Muscle of back (tissue), 3 donors: ENCODE measurements at regions not wholly inside any gene's neighbourhood (a gene's known extent, or its start where the extent isn't known, plus 50 kb on each side); places are given as distances from the start of the nearest gene placed in this dataset.

Source experiments
- DNase-seq, 3 donors: peaks; one replicate each; pipeline versions ENCODE4 v3.0.0 to v3.0.0-alpha.2; 2013

DNA sequence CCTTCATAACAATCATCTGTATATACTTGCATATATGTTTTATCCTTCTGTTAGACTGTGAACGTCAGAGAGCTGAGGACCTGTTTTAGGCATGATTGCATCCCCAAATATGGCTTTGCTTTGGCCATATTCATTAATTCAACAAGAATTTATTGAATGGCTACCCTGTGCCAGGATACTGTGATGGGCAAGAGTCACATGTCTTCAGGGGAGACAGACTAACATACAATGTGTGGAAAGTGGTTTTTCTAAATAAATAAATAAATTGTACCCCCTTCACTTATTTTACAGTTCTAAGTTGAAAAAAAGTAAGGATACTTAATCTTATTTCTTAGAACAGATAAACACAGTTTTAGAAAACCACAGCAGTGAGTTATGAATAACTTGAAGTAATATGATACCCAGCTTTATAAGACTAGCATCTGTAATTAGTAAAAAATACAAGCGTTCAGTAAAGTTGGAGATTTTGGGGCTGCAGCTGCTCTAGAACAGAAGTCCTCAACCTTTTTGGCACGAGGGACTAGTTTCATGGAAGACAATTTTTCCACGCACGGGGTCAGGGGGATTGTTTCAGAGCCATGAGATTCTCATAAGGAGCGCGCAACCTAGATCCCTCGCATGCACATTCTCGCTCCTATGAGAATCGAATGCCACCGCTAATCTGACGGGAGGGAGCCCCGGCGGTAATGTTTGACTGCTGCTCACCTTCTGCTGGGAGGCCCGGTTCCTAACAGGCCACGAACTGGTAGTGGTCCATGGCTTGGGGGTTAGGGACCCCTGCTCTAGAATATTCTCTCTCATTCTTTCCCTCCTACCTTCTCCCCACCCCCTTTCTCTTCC is 89.4 kb upstream of the MTPN start:
- DNase-seq, result no peak

DNA sequence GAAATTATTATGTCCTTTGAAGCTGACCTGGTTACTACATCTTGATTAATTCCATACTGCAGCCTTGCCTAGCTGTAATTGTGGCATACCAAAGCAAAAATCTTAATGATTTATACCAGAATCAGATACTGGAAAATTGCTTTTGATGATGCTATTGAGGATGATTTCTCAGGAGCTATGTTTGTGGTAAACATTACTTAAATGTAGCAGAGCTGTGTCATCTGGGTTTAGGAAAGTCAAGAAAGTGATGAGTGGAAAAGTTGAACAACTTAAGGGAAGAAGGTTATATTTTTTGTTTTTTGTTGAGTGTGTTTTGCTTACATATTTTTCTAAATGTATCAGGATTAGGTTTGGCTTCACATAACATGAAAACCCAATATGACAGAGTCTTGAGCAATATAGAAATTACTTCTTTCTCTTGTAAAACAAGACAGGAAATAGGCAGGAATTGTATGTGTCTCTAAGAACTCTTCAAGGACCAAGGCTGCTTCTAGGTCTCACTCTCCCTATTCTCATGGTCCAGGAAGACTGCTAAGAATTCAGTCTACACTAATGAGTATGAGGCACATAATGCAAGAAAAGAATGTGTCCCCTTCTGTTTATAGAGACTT is 87.6 kb upstream of the MTPN start:
- DNase-seq, result no peak

DNA sequence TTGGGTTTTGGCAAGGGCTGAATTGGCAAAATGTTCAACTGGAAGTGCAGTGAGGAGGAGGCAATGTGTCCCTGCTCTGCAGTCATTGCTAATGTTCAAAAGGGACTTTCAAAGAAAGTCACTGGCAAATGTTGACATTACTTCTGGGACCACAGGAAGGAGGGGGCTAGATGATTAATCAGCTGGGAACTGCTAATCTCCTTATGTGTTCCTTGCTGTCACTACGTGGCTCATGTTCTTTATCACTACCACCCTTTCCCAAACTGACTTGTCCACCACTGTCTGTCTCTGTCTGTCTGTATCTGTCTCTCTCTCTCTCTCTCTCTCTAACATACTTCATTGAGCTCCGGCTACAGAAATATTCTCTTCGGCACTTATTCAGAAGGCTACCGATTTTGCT is 86.9 kb upstream of the MTPN start:
- no peak for DNase-seq

DNA sequence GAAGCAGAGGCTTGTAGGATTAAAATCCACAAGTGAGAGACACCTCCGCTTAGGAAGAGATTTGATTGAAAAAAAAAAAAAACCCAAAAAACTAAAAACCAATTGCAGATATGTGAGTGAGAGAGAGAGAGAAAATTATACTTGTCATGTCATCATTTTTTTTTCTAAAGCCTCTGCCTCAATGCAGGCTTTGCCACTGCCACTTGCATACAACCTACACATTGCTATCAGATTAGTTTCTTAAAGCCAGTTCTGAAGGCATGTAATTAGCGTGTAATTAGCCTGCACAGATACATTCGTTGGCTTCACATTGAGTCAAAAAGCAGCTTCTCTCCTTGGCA is 86.1 kb upstream of the MTPN start:
- no peak for DNase-seq

DNA sequence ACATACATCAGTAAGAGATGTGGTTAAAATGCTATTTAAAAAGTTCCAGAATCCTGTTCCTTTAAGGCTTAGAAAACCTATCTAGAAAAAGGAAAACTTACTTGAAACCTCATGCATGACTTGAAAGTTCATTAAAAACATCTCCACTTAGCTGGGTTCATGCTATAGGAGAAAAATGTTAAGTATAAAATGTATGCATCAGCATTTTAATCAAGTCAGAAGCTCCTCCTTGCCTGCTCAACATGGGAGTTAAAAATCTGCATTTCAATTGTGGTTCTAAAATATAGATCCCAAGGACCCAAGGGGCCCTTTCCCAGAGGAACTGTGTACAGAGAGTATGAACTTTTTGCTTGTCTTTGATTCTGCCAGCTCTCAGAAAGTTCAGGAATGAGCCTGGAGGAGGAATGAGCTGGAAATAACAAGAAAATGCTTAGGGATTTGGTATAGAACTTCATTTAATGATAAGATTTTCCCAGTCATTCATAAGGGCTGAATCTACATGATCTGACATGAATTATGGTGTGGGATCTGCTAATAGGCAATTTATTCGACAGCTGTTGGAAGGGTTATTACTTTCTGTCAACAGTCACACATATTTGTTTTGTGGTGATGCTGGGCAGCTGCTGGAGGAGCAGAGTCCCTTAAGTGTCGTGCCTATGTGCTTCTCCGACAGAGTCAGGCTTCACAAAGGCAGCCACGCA is 85.6 kb upstream of the MTPN start:
- peak in 1 of 3 donors; percentile 29 for DNase-seq

DNA sequence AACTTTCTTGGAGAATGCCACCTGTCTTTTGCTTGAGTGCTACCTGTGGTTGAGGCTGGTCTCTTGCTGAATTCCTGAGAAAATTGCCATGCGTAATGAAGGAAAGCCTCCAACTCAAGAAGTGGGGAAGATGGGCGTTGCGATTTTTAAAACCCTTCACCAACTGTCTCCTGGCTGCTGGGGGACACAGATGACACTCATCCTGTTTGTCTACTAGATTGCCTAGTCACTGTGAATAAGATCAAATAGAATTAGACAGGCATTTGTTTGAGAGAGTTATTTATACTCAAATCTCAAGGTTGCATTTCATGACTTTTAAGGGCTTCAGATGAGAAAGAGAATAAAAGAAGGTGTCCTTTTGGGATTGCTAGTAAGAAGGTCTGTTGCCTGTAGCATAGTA is 84.3 kb upstream of the MTPN start:
- no peak for DNase-seq

DNA sequence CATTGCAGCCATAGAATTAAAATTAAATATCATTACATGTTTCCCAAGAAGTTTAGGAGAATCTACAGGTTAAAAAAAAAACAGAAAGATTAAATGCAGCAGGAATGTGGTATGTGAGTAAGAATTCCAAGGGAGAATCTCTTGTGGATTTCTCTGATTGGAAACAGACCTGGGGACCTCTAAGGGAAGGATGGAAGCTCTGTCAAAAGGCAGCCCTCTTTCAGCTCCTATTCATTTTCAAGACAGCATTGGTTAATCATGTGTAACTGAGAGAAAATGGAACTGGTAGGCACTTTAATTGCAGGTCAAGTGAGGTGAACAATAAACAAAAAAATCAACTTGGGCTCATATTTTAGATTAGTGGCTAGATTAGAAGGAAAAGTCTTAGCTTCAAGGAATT is 81.4 kb upstream of the MTPN start:
- peak in 1 of 3 donors; percentile 6 for DNase-seq

DNA sequence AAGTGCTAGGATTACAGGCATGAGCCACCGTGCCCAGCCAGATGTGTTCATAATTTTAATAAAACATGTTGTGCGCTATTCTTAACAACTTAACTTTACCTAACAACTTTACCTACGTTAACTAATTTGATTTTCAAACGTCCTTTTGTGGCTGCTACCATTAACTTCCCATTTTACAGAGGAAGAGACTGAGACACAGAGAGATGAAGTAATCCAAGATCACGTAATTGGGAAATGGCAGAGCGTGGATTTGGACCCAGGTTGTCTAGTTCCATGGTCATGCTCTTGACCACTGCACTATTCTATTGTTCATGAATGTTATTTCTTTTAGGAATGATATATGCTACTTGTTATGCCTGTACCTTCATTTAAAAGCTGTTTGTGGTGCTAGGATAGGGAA is 80.3 kb upstream of the MTPN start:
- no peak for DNase-seq

DNA sequence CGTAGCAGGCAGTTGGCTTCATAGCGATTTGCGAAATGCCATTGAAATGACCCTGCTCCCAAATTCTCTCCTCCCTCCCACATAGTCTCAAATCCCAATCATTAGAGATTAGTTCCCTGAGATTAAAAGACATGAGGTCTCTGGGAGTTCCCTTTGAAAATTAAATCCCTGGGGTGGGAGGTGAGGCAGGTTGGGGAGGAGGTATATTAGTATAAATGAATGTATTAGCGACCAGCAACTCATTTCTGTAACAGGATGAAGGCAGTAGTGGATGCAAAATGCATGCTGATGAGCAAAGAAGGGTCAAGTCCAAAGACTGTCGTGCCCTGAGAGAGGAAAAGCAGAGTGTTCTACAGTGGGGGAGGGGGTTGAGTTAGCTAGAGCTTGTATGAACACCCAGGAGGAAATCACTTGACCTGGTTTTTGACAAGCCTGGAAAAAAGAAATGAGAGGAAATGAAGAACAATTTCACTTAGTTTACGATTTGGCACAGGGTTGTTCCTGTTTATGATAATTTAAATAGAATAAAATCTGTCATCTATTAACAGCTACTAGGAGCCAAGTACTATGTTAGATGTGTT is 79.6 kb upstream of the MTPN start:
- peak in 1 of 3 donors; percentile 32 for DNase-seq

DNA sequence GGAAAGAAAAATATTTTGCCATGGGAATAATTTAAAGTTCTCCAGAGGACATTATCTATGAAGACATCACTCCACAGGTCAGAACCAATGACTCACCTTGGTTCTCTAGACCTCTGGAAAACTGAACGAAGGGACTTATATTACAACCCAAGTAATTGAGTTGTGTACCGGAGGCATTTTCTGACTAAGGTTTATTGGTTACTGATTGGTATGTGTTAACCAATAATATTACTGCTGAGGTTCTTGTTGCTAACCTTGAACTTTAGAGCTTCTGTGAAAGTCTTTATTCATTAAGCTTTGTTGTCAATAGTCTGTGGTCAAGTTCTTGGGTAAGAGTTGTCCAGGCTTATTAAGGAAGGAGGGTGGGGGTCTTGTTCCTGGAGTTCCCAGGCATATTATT is 78.1 kb upstream of the MTPN start:
- DNase-seq, result no peak

DNA sequence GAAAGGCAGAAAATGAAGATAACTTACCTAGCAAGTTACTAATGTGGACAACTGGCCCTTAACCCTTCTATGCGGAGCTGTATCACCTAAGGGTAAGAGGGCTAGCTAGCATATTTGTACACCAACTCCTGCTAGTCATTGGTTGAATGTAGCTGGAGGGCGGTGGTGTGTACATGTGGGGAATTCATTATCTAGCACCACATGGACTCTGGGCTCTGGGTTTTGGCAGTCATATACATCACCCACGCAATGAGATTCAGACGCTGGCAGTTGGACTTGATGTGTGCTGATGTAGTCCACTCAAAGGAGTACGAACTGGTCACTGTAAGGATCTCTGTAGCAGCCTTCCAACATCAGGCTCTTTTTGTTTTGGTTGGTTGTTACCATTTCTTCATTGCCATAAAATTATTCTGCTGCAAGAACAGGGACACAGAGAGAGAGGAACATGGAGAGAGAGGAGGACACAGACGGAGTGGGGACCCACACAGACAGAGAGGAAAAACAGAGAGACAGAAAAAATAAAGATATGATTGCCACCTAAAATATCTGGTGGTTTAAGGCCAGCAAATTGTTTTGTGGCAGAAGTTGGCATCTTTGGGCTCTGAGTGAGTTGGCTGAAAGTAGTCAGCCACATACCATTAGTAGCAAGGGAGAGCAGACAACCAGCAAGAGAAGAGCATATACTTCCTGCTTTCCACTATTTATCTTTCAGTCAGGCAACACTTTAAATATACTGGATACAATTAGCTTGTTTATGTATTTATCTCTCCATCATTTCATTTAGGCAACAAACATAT is 76.7 kb upstream of the MTPN start:
- no peak for DNase-seq

DNA sequence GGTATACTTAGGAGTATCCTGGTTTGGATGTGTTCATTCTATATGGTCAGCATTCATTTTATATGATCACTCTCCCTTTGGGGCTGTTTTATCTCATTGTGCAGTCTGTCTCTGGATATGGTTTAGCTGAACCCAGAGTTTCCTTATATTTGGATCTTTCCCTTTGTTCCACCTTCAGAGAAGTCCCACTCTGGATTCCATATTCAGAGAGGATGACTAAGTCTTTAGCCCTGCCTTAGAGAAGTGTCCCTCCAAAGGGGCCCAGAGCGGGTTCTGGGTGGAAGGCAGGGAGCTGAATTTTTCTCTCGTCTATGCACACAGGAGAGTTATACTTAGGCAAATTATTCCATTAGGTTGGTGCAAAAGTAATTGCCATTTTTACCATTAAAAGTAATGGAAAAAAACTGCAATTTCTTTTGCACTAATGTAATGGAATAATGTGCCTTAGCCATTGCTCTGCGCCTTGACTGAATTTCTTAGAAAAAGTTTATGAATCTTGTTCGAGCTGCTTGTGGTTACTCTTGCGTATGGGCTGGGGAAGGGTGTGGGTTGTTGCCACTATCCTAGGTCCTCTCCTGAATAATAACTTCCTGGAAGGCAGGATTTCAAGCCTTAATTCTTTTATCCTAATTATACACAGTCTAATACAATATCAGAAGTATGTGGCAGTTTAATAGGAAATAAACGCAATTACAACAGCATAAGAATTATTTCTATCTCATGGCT is 74.2 kb upstream of the MTPN start:
- DNase-seq, result no peak

DNA sequence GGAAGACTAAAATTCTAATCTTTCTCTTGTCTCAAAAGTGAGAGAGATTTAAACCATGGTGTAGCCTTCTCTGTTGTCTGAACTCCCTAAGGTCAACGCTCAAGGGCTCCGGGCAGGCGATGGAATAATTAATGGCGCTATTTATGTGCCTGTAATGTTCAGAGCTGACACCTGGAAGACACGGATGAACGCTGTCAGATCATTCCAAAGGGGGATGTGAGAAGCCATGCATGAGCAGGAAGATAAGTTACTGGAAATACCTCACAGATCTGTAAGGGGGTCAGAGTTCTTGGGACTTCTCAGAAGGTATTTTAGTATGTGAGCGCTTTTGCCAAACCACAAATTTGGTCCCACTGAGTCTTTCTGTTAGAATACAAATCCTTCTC is 73.3 kb upstream of the MTPN start:
- no peak for DNase-seq

DNA sequence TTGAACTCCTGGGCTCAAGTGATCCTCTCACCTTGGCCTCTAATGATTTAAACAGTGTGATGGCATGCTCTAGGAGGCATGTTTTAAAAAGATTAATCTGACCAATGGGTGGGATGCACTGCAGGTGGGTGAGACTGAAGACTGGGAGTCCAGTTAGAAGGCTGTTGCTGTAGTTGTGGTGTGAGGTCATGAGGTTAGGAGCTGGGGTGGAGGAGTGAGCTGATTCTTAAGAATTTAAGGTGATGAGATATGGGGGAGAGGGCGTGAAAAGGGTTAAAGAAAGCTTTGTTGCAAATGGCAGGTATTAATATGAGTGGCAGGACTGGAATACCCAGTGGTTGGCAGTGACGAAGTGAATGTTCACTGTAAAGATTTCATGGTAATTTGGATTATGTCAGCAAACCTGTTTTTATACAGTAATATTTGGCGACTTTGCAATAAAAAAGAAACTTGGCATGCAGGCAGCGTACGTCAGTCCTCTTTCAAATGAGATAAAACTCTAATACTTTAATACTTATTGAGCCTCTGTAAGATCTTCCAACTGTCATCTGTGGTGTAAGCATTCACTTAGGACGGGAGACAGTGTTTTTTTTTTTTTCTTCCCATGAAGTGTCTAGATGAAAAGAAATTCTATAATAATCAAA is 72.8 kb upstream of the MTPN start:
- DNase-seq, result peak in 2 of 3 donors; percentile 31 to 55

DNA sequence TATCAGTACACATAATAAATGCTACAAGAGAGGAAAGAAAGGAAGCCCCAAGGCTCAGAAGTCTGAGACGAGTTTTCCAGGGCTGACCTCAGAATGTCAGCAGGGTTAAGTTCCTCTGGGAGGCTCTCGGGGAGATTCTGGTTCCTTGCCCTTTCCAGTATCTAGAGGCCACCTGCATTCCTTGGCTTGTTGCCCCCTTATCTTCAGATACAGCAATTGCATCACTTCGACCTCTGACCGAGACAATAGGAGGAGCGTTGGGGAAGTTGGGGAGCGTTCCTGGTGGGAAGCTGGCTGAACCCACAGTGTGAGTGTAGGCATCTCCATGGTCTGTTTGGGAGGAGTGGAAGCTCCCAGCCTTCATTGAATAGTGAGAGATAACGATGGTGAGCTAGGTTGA is 72.0 kb upstream of the MTPN start:
- DNase-seq, result no peak

DNA sequence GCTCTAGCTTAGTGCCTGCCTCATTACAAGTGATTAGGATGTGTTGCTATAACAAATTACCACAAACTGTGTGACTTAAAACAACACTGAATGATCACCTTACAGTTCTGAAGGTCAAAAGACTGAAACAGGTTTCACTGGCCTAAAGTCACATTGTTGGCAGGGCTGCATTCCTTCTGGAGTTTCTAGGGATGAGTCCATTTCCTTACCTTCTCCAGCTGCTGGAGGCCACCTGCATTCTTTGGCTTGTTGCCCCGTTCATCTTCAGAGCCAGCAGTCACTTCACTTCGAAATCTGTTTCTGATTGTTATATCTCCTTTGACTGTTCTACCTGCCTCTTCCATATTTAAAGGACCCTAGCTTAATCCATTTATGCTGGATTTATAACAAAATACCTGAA is 69.4 kb upstream of the MTPN start:
- DNase-seq, result no peak

DNA sequence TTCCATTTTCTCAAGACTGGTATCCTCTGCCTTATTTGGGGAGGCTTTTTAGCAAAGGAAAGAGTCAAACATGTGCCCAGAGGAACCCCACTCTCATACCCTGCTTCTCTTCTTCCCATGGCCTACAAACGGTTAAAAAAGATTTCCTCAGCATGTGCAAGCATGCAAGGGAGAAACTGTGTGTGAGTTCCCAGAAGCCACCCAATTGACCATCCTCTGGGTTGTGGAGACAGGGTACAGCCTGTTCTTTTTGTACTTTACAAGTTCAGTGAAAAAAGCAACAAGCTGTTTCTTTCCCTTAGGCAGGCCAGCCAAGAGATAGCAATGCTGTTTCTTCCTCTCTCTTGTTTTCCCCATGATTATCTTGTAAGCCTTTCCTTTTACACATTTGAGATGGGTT is 68.8 kb upstream of the MTPN start:
- DNase-seq, result no peak

DNA sequence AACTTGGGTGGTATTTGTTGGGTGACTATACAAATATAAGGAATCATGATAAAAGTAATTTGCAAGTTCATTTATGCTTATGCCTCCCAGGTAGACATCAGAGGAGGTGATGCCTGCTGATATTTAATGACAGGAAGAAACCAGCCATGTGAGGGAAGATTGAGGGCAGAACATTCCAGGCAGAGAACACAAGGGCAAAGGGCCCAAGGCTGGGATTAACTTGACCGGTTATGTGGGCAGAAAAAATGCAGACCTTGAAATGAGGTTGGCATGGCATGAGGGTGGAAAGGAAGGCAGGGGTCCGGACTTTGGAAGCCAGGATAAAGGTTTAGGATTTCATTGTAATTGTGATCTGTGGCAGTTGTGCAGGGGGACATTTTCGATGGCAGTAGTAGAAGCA is 68.0 kb upstream of the MTPN start:
- DNase-seq, result no peak

DNA sequence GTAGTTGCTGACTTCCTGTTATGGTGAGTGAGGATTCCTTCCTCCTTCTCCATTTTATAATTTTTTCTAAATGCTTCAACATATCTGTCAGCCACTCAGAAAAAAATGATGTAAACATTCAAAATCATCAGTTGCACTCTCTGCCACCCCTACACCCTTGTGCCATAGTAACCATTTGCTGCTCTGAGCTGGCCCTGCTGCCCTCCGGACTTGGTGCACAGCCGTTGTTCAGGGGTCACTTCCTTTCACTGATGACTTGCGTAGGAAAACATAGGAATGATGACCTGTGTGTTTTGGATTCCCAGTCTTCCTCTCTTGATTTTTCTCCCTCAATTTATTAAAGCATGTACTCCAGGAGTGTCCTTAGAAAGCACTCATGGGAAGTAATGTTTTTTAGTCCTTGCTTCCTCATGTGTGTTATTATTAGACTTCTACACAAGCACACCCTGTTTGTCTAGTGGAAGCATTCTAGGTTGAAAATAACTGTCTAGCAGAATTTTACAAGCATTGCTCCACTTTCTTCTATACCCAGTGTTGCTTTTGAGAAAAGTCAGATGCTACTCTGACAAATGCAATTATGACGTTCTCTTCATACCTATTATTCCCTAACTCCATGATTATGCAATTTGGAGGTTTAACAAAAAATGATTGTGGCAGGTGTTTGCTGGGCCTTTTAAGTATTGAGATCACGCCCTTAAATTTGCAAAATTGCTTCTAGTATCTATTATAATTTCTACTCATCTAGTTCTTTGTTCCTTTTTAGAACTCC is 62.6 kb upstream of the MTPN start:
- no peak for DNase-seq

DNA sequence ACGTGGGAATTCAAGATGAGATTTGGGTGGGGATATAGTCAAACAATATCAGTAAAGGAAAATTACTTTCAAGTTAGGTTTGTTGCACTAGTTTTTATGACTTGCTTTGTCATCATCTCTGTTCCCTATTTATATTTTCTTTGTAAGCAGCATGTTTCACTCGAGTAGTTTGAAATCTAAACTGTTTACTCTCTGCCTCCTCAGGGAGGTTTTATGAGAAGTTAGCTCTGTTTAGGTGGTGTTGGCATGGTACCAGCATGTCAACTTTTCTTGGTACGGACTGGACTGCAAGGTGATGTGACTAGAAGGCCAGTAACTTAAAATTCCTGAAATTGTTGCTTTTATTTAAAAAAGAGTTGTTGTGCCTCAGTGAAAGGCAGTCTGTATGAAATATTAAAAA is 59.2 kb upstream of the MTPN start:
- no peak for DNase-seq
